ENCODE measurements at regions not wholly inside any gene's neighbourhood (a gene's known extent, or its start where the extent isn't known, plus 50 kb on each side); places are given as distances from the start of the nearest gene placed in this dataset.
"Not testable (repeated sequence)": the region's sequence is repeated elsewhere in the genome, so short reads cannot be mapped to it uniquely, and the experiment has no call there.

- not testable (repeated sequence) for DNase-seq (ENCODE audit: low read depth)
Observed at GRCh38 chr3:197459571-197459970, 96.2 kb downstream of the BDH1 start.

- DNase-seq (ENCODE audit: low read depth), result no peak
Observed at GRCh38 chr3:197458906-197459470, 96.8 kb downstream of the BDH1 start.

DNA sequence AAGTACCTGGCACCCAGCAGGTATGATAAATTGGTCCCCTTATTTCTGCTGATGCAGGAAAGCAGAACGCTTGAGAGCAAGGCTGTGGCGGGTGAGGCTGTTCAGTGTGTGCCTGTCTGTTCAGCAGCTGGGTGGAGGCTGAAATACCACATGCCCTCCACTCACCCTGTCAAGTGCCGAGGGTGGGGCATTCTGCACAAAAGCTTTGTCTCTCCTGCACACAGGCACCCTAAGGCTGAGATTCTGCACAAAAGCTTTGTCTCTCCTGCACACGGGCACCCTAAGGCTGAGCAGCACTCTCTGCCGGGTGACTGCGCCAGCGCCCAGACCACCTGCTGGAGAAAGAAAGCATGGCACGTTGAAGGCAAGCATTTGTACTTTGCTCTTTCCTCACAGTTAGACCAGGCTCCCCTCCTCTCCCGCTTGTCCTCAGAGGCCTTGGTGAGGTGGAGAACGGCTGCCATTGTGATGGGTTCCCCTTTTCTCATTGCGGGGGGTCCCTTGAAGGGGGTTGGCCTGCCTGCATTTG lies 97.5 kb downstream of the BDH1 start:
- DNase-seq (ENCODE audit: low read depth), result no peak

DNA sequence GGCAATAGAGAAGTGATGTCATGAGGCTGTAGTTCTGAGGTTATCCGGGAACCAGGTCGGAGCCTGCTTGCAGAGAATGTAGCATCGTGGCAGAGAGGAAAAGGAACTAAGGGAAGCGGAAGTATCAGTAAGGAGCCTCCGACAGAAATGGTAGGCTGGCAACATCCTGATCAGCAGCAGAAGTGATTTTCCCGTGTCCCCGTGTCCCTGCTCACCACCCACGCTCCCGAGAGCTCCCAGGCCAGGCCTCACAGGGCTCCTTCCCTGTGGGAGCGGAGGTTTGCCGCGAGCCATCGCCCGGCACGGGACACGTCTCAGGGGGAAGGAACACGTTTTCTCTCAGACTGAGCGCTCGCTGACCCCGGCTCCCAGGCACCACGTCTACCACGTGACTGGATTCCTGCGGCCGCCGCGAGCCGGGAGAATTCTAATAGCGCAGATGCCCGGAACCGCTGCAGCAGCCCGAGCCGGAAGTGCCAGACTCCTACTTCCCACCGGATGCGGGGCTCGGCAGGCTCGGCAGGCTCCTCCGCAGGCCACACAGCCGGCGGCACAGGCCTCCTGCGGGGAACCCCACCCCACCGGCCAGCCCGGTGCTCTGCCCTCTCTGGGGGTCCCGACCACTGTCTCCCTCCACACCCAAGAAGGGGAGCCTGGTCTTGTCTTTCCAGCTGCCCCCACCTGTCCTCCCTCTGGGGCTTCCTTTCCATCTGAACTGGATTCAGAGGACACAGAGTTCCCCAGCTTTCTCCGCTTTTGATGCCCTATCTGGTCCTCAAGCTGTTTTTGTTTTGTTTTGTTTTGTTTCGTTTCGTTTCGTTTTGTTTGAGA lies 99.3 kb downstream of the BDH1 start:
- DNase-seq (ENCODE audit: low read depth), result peak; percentile 74

GRCh38 chr3:197454841-197455240 lies 100.9 kb downstream of the BDH1 start:
- DNase-seq (ENCODE audit: low read depth), result not testable (repeated sequence)

DNA sequence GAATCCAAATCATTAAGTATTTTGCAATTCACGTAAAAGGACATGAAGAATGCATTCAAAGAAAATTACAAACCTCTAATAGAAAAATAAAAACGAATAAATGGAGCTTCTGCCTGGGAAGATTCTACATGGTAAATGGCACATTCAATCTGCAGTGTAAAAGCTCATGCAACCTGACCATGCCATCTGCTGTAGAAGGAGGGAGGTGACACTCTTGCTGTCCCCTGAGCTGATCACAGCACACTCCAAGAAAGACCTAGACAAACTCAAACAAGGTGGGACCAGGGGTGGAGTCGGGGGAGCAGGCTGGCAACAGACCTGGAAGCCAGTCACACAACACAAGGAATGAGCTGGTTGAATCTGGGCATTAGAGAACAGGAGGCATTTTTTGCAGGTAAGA lies 101.8 kb downstream of the BDH1 start:
- DNase-seq (ENCODE audit: low read depth), result peak; percentile 44

DNA sequence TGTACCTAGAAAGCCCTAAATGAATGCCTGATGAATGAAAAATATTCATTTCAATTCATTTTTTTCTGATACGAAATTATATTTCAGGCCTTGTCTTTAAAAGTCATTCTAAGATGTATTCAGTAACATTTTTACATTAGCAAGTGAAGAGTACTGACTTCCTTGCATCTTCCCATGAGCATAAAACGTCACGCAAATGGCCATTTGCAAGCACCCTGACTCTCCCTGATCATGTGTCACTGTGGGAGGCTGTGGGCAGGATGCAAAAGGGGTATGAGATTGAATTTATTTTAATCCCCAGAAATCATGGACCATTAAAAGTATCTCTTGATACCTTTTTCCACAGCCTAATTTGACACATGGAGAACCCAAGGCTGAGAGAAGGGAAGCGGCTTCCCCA lies 105.0 kb downstream of the BDH1 start:
- no peak for DNase-seq (ENCODE audit: low read depth)

GRCh38 chr3:197450308-197450707 lies 105.5 kb downstream of the BDH1 start:
- DNase-seq (ENCODE audit: low read depth), result no peak

DNA sequence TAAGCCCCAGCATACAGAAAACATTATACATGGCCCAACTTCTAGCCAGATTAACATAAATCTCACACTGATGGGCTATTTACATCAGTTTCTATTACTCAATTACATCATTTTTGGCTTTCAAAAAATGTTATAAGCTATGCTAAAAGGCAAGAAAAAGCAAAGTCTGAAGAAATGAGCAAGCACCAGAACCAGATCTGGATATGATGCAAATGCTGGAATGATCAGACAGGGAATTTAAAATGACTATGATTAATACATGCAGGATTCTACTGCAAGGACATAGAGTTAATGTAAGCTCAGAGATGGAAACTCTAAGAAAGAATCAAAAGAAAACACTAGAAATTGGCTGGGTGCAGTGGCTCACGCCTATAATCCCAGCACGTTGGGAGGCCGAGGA lies 106.6 kb downstream of the BDH1 start:
- DNase-seq (ENCODE audit: low read depth), result not testable (repeated sequence)

- not testable (repeated sequence) for DNase-seq (ENCODE audit: low read depth)
Observed at GRCh38 chr3:197447781-197448180, 108.0 kb downstream of the BDH1 start.

- DNase-seq (ENCODE audit: low read depth), result no peak
Observed at GRCh38 chr3:197447057-197447456, 108.7 kb downstream of the BDH1 start.

DNA sequence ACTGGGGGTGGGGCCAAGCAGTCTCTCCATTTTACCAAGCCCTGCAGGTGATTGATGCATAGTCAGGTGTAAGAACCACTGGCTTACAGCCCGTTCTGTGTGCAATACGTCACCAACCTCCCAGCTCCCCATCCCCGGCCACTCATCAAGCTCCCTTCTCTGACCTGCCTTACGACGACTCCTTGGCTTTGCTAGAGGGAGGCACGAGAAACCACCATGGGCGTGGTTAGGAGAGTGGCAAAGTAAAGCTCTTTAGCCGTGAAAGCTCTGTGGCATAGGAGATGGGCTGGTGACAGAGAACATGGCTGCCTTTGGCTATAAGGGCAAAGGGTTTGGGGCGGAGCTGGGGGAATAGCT lies 109.1 kb downstream of the BDH1 start:
- no peak for DNase-seq (ENCODE audit: low read depth)

GRCh38 chr3:197445896-197446699 lies 109.7 kb downstream of the BDH1 start:
- no peak for DNase-seq (ENCODE audit: low read depth)

DNA sequence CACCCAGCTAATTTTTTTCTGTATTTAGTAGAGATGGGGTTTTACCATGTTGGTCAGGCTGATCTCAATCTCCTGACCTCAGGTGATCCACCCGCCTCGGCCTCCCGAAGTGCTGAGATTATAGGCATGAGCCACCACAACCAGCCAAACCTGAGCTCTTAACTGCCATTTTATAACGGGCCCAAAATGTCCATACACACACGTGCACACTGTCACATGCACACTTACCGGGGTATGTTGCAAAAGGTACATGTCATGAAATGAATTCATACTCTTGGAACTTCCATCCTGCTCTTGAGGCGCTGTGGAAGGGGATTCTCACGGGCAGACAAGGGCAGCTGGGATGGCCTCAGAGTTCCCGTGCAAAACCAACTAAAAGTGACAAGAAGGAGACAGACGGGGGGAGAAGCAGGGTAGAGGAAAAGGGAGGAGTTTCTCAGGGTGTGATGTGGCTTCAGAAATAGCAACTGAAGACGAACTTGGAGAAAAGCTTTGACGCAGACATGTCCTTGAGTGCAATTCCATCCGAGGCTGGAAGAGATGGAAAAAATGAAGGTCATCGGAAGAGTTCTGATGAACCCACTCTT lies 110.9 kb downstream of the BDH1 start:
- DNase-seq (ENCODE audit: low read depth), result no peak

DNA sequence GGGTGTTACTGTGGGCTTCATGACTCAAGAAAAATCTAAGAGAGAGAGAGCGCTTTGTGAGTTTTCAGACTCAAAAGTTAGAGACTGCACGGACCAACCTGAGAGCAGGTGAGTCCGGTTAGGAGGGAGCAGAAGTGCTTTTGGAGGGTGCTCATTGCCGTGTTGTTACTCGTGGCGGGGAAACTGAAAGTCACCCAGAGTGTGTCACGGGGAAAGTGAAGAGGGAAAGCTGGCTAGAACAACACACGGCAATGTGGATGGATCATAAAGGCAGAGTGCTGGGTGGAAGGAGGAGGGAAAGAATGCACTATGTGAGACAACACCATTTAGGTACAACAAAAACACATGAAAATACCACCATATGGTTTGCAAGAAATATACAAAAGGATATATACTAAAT lies 112.3 kb downstream of the BDH1 start:
- DNase-seq (ENCODE audit: low read depth), result no peak

- DNase-seq (ENCODE audit: low read depth), result no peak
Observed at GRCh38 chr3:197440717-197441303, 115.0 kb downstream of the BDH1 start.

DNA sequence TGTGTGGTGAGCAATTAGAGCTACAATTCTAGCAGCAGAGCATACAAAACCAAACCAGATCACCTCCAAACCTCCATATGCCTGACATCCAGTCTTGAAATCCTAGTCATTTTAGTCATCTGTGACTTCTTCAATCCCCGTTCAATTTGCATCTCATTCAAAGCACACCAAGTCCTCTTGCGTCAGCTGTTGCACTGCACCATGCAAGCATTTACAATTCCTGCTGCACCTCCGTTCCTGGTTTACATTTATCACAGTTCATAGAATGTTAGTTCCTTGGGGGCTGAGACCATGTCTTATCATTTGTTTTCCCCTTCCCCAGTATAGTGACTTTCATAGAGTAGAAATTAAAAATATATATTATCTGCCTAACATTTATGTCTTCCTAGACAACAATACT lies 116.9 kb downstream of the BDH1 start:
- no peak for DNase-seq (ENCODE audit: low read depth)

DNA sequence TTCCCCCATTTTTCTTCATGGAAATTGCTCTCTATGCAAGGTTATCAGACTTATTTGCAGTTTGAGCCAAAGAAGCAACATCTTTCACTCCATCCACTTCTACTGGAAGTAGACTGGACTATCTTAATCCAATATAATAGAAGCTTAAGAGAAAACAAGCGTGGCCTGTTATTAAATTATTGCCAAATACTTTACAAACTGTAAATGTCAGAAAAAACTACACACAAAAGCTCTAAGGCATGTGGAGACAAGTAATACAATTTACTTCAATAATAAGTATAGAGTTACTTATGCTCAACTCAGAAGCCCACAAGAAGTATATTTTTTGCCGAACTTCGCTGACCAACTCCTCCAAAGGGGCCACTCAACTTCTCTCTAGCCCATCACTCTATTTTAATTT lies 120.3 kb downstream of the BDH1 start:
- DNase-seq (ENCODE audit: low read depth), result no peak

- DNase-seq (ENCODE audit: low read depth), result no peak
Observed at GRCh38 chr3:197434830-197435229, 120.9 kb downstream of the BDH1 start.

GRCh38 chr3:197432384-197433127 lies 123.2 kb downstream of the BDH1 start:
- no peak for DNase-seq (ENCODE audit: low read depth)

- DNase-seq (ENCODE audit: low read depth), result no peak
Observed at GRCh38 chr3:197431346-197431910, 124.3 kb downstream of the BDH1 start.
